ENCODE measurements at regions not wholly inside any gene's neighbourhood (a gene's known extent, or its start where the extent isn't known, plus 50 kb on each side); places are given as distances from the start of the nearest gene placed in this dataset.

GRCh38 chr9:29799227-29799626 lies 2225.9 kb upstream of the C9orf72 start:
- peak; percentile 86 for DNase-seq

- DNase-seq, result no peak
These were observed 2227.5 kb upstream of the C9orf72 start for GRCh38 chr9:29800821-29801220.

GRCh38 chr9:29802454-29802853 lies 2229.2 kb upstream of the C9orf72 start:
- no peak for DNase-seq

- no peak for DNase-seq
These were observed 2233.8 kb upstream of the C9orf72 start for GRCh38 chr9:29806937-29807618.

- no peak for DNase-seq
These were observed 2243.8 kb upstream of the C9orf72 start for GRCh38 chr9:29816954-29817703.

- no peak for DNase-seq
These were observed 2249.2 kb upstream of the C9orf72 start for GRCh38 chr9:29822458-29822857.

DNA sequence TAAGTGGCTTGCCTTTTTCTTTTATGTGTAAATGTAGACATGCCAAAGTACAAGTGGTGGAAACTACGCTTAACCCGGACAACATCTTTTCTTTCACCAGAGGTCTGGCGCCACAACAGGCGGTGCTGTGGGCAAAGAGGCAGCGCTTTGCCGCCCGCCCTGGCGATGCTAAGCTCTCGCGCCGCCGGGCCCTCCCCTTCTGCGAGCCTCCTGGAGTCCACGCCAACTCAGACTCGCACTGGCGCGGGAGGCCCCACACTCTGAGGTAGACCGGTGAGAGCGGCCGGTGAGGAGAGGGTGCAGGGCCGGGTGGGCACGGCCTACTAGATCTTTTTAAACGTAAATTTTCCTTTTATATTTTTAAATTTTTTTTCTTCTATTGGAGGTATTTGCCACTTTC lies 2253.1 kb upstream of the C9orf72 start:
- DNase-seq, result no peak

DNA sequence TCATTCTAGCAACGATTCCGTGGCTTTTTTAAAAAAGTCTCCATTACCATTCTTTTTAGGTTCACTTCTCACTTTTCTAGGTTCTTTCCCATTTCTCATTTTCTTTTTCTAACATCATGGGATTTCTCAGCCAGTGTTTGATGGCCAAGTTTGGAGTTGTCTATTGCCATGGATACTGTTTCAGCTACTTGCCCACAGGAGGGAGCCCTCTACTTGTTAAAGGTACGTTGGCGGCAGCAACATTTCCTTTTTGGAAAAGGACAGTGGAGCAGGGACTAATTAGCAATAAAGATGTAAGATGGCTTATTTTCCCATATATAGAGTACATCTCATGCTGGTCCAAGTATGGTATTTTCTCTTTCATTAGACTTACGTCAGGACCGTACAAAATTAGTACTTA lies 2257.5 kb upstream of the C9orf72 start:
- peak; percentile 43 for DNase-seq

DNA sequence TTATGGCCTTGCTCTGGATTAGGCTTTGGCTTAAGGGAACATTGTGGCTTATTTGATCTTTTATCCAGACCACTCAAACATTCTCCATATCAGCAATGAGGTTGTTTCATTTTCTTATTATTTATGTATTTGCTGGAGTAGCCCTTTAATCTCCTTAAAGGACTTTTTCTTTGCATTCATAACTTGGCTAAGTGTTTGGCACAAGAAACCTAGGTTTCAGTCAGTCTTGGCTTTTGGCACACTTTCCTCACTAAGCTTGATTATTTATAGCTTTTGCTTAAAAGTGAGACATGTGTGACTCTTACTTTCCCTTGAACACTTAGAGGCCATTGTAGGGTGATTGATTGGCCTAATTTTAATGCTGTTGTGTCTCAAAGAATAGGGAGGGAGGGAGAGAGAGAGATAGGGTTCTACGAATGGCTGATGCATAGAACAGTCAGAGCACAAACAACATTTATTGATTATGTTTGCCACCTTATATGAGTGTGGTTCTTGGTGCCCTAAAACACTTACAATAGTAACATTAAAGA lies 2265.3 kb upstream of the C9orf72 start:
- no peak for DNase-seq

DNA sequence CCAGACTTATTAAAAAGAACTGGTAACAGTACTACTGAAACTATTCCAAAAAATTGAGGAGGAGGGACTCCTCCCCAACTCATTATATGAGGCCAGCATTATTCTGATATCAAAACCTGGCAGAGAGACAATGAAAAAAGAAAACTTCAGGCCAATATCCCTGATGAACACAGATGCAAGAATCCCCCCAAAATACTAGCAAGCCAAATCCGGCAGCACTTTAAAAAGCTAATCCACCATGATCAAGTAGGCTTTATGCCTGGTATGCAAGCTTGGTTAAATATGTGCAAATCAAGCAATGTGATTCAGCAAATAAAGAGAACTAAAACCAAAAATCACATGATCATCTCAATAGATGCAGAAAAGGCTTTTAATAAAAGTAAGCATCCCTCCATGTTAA lies 2271.0 kb upstream of the C9orf72 start:
- DNase-seq, result no peak

DNA sequence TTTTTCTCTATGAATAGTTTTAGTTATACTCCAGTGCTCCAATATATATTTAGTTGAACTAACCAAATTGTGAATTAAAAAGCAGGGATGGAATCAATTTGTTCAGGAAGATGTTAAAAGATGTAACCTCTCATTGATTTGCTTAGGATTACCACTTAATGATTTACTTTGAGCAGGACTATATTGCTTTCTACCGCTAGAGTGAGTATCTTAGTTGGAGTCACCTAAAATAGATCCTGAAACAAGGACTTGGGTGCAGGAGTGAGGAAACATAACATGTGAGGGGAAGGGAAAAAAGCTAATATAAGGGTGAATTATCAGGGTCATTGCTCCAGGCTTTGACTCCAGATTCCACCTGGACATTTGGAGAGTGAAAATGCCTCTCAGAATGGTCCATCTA lies 2277.4 kb upstream of the C9orf72 start:
- DNase-seq, result no peak

DNA sequence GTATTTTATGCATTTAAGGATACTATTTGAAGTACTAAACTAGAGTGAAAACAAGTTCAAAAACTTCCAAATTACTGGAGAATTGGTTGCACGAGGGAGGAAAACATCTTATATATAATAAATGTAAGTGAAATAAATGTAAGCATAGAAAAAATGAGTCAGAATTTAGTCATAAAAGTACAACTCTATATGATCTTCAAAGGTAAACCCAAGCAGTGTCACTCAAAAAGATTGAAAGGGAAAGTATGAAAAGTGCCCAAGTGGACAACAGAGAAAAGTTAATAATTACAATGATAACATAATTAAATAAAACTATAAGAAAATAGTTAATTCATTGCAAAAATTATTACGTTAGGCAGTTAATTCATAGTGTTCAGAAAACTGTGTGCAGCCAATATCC lies 2288.5 kb upstream of the C9orf72 start:
- no peak for DNase-seq

DNA sequence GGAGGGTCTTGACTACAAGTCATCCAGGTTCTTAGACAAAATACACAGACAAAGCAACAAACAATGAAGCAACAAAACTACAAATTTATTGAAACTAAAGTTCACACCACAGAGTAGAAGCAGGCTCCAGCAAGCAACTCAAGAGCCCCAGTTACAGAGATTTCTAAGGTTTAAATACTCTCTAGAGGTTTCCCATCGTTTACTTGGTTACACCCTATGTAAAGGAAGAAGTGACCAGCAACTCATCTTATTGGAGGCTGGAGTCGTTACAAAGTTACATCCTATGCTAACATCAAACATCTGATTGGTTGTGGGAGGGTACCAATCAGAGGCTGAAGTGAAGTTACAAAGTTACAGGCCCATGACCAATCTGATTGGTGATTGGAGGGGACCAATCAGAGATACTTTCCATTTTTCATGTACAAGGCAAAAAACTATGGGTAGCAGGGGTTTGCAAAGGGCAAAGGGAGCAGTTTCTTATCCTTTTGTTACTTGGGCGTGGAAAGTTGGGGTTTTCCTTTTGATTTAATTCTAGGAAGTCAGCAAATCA lies 2292.6 kb upstream of the C9orf72 start:
- DNase-seq, result no peak

DNA sequence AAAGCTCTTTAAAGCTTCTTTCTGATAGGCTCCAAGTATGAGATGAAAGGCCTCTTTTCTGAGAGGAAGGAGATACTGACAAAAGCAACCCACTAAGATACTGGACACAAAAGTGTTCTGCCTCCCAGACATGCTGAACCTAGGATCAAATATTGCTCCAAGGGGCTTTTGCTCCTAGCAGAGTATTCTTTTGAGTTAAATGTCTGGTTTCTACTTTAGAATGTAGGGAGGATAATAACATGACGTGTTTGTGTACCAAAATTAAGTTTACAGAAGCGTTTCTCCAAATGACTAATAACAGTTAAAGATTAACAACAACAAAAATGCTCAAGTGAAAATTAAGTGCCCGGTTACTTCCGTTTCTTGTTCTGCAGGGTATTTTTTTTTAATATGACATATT lies 2293.3 kb upstream of the C9orf72 start:
- no peak for DNase-seq

GRCh38 chr9:29873579-29873978 lies 2300.3 kb upstream of the C9orf72 start:
- no peak for DNase-seq

DNA sequence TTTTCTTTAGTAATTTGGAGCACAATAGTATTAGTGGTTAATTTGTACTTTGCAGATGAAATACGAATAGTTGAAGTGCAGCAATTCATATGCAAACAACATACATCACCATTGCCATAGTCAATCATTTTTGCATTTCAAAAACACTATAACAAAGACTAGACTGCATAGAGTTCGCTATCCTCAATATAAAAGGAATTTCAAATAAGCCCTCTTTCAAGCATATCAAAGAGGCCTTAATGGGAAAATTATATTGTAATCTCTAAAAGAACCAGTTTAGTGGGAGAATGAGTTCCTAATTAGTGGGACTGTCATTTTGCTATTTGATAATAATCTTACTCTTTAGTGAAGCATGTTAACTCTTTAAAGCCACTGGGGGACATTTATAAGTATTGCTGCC lies 2302.3 kb upstream of the C9orf72 start:
- no peak for DNase-seq

GRCh38 chr9:29882767-29883166 lies 2309.5 kb upstream of the C9orf72 start:
- no peak for DNase-seq

- no peak for DNase-seq
These were observed 2332.8 kb upstream of the C9orf72 start for GRCh38 chr9:29906065-29906464.

DNA sequence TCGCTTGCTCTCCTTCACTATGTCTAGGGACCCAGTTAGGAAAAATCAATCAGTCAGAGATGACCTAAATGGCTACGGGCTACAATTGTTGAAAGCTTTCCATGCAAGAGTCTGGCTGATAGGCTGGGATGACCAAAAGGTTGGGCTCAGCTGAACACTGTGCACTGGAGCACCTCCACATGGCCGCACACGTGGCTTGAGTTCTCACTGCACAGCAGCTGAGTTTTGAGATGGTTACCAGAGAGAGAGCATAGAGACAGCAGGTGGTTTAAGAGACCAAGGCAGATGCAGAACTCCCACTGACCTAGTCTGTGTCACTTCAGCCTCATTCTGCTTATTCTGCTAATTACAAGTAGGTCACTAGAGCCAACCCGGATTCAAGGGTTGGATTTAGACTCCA lies 2354.8 kb upstream of the C9orf72 start:
- DNase-seq, result no peak

DNA sequence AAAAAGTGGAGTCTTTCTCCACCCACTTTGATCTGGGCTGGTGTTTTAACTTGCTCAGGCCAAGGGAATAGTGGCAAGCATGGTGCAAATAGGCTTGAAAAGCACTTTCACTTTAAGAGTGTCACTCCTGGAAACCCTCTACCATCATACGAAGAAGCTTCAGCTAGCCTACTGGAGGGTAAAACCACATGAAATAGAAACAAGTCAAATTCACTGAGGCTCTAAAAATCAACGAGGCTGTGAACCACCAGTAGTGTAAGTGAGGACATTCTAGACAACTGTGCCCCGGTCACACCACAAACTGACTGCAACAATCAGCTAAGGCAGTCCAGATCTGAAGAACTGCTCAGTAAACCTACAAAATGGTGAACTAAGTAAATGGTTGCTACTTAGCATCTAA lies 2366.3 kb upstream of the C9orf72 start:
- DNase-seq, result no peak

DNA sequence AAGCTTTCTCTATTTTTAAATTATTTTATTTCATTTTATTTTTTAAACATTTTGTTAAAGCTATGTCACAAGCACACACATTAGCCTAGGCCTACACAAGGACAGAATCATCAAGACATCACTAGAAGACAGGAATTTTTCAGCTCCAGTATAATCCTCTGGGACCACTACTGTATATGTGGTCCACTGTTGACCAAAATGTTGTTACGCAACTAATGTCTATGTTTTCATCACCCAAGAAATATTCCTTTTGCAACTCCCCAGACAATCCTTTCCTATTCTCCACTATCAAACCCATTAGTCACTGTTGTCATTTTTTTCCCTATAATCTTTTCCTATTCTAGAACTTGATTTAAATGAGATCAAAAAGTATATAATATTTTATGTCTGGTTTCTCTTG lies 2371.7 kb upstream of the C9orf72 start:
- no peak for DNase-seq

DNA sequence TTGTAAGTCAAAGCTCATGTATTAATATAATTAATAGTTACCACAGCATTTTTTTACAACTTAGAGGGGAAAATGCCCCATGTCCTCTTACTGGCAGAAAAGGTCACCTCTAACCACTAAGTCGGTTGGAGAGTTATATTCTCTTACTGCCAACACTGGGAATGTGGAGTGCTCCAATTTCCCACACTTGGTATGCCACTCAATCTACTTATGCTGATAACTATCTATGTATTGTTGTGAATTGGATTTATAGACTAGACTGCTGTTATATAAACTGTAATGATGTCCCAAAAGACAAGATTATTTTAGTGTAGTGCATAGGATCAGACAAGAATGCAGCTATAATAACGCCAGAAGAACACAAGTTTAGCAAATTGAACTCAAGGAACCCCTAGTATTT lies 2385.2 kb upstream of the C9orf72 start:
- no peak for DNase-seq

DNA sequence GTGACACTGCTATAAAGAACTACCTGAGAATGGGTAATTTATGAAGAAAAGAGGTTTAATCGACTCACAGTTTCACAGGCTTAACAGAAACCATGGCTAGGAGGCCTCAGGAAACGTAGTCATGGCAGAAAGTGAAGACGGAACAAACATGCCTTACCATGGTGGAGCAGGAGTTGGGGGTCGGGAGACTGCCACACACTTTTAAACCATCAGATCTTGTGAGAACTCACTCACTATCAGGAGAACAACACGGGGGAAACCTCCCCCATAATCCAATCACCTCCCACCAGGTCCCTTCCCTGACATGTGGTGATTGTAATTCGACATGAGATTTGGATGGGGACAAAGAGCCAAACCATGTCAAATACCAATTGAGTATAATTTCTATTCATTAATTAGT lies 2392.6 kb upstream of the C9orf72 start:
- no peak for DNase-seq

GRCh38 chr9:29966247-29966646 lies 2393.0 kb upstream of the C9orf72 start:
- DNase-seq, result no peak
